ENCODE measurements at regions not wholly inside any gene's neighbourhood (a gene's known extent, or its start where the extent isn't known, plus 50 kb on each side); places are given as distances from the start of the nearest gene placed in this dataset.

DNA sequence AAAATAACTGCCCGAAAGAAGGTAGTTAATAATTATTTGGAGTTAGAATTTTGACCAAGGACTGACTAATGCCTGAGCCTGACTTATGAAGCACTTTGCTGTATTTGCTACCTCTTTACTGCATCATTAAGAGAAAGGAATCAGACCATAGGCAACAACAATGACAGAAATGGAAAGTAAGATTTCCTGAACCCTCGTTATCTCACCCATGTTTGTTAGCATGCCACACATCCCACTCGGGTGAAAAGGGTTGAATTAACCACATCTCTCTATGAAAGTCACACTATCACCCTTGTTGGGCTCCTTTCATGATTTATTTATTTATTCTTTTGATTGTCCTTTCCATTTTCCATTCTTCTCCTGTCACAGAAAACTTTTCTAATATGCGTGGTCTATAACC, 59.6 kb downstream of the OLIG3 start:
- TF ChIP-seq, protein P1, sequence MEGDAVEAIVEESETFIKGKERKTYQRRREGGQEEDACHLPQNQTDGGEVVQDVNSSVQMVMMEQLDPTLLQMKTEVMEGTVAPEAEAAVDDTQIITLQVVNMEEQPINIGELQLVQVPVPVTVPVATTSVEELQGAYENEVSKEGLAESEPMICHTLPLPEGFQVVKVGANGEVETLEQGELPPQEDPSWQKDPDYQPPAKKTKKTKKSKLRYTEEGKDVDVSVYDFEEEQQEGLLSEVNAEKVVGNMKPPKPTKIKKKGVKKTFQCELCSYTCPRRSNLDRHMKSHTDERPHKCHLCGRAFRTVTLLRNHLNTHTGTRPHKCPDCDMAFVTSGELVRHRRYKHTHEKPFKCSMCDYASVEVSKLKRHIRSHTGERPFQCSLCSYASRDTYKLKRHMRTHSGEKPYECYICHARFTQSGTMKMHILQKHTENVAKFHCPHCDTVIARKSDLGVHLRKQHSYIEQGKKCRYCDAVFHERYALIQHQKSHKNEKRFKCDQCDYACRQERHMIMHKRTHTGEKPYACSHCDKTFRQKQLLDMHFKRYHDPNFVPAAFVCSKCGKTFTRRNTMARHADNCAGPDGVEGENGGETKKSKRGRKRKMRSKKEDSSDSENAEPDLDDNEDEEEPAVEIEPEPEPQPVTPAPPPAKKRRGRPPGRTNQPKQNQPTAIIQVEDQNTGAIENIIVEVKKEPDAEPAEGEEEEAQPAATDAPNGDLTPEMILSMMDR (IDR thresholded peaks at IDR 0.05; ENCODE audit: low read depth, low read length) = no peak
- H3K4me3 ChIP-seq (ENCODE audit: low read depth, low read length) = no peak overlapping the region

DNA sequence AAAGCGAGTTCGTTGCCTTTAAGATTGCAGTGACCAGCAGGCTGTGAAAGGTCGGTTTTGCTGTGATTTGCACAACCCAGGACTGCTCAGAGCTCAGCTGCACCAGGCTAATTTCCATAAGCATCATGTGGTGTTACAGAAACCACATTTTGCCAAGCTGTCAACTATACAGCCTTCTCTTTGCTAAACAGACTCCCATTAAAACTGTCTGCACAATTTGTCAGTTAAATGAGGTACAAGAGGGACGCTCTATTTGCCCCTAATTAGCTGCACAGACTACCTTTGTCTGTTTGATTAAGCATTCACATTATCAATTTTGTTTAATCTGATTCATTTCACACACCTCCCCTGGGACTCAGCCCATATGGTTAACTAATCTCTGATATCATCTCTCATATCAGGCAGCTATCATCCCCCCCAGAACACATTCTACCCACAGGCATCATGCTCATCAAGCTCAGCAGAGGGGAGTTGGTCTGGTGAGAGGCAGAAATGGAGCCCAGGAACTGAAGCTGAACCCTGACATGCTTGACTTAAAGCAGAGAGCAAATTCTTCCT, 62.1 kb downstream of the OLIG3 start:
- H3K4me3 ChIP-seq (ENCODE audit: low read depth, low read length) = no peak overlapping the region
- TF ChIP-seq, protein P1 (IDR thresholded peaks at IDR 0.05; ENCODE audit: low read depth, low read length) = no peak

DNA sequence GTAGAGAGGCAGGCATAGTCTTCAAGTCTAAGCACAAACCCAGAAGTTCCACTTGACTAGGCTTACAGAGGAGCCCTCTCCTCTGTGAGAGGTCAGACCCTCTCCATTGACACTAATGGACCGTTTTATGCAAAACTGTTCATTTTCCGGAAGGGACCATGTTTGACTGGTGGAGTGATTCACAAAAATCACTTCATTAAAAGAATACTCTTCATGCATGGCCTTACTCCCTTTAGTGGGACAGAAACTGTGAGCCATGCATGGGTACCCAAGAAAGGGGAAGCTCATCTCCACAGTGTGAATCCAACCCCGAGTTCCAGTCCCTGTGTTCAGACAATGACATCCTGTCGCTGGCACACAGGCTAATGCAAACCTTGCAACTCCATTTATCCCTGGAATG, 63.2 kb downstream of the OLIG3 start:
- TF ChIP-seq, protein P1 (IDR thresholded peaks at IDR 0.05; ENCODE audit: low read depth, low read length) = no peak
- no peak overlapping the region for H3K4me3 ChIP-seq (ENCODE audit: low read depth, low read length)

DNA sequence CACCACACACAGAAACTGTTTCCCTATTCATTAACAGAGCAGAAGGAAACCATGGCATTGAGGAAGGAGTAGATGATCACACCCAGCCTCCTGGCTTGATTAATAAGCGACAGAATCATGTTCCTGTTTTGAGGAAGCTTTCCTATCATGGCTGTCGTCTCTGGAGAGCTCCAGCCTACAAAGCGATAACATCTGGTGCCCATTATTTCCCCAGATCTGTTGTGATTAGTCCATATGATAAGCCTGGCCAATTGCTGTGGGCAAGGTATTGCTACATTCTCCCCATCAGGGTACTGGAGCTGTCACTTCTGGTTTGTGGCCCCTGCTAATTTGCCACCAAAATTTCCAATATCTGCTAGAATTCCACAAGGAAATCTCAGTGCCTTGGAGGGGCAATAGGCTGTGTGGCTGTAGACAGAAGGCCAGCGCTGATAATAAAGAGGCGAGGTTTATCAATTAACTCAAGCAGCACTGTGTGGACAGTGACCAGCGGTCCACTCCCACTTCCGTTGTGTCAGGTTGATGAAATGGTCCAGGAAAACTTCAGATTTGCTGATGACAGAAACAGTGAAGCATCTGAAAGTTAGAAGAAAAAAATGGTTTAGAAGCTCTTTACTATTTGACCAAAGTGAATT, 66.4 kb downstream of the OLIG3 start:
- TF ChIP-seq, protein P1 (IDR thresholded peaks at IDR 0.05; ENCODE audit: low read depth, low read length) = no peak
- H3K4me3 ChIP-seq (ENCODE audit: low read depth, low read length) = no peak overlapping the region

DNA sequence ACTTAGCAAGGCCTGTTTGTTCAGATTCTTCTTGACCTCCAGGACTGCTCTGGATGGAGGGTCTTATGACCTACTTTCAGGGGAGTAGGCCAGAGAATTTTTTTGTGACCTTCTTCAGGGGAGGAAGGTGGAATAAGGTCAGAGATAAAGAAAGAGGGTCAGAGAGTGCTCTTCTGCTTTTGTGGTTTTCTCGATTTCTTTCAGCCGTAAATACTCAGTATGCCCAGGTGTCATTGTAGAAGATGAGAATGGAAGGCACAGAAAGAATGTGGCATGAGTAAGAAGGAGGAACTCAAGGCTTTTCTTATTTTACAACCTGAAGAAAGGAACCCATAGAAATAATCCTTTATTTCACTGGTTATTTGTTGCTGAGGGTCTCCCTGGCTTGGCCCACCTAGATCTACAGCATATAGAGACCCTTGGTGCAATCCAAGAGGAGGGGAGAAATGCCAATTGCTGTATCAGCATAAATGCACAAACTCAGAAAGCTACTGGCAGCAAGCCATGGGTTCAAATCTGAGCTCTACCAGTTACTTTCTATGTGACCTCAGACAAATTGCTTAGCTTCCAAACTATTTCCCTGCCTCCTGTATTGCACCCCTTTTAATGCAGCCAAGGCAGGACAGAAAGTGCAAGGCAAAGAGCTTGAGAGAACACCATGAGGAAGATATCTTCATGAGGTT, 68.0 kb downstream of the OLIG3 start:
- H3K4me3 ChIP-seq (ENCODE audit: low read depth, low read length) = no peak overlapping the region
- TF ChIP-seq, protein P1 (IDR thresholded peaks at IDR 0.05; ENCODE audit: low read depth, low read length) = no peak

DNA sequence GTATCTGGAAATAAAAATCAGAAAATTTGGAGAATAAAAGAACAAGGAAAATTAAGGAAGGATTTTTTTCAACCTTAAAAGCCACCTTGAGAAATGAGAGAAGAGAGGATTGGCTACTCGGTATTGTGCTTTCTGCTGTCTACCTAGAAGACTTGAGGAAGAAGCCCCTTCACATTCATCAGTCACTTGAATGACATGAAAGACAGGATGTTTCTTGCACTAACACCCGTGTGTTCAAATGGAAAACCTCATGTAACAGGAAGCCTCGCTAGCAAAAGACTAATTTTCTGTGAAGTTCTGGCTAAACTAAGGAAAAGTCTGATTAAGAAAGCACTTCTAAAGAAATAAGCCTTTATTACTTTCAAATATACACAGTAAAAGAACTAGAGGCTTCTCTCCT, 69.9 kb downstream of the OLIG3 start:
- no peak overlapping the region for H3K4me3 ChIP-seq (ENCODE audit: low read depth, low read length)
- TF ChIP-seq, protein P1 (IDR thresholded peaks at IDR 0.05; ENCODE audit: low read depth, low read length) = no peak

All from WI38 (cell line).